ENCODE measurements at regions not wholly inside any gene's neighbourhood (a gene's known extent, or its start where the extent isn't known, plus 50 kb on each side); places are given as distances from the start of the nearest gene placed in this dataset.

GRCh38 chr3:64345371-64345770, 120.1 kb upstream of the PRICKLE2 start:
- in situ Hi-C loops (cut with MboI) (no loop called here), intact Hi-C loops (cut with micrococcal nuclease) (no loop called here)
- Histone ChIP-seq H3K36me3 (ENCODE audit: control insufficient read depth, insufficient read depth, low read length) (no peaks in the 10 kb centered on the region), H3K9me1 (ENCODE audit: control insufficient read depth, insufficient read depth, low read length) (no peaks in the 10 kb centered on the region), H3K79me2 (ENCODE audit: control insufficient read depth, insufficient read depth, low read length) (no peaks in the 10 kb centered on the region), H3K4me2 (ENCODE audit: insufficient read depth, low read length) (no peak overlapping the region), H3K27ac (ENCODE audit: extremely low read depth, low read depth, low read length) (no peak overlapping the region), H3K4me1 (replicated peaks in 1 of 2; ENCODE audit: control insufficient read depth in 2 of 2, insufficient read depth in 2 of 2, low read length in 2 of 2) (no peaks in the 10 kb centered on the region), H3K9ac (ENCODE audit: insufficient read depth in 1 of 2, low read depth in 2 of 2, low read length in 2 of 2) (no peak overlapping the region), H3K9me3 (replicated peaks; ENCODE audit: control insufficient read depth, insufficient read depth, low read depth, low read length) (no peaks in the 10 kb centered on the region), H4K20me1 (replicated peaks; ENCODE audit: control insufficient read depth, insufficient read depth, low read length) (no peaks in the 10 kb centered on the region), H3K4me3 (no peak overlapping the region), H2AFZ (ENCODE audit: low read depth, low read length) (no peak overlapping the region), H3K27me3 (ENCODE audit: control insufficient read depth in 2 of 2, insufficient read depth in 2 of 2, low read length in 2 of 2) (no peaks in the 10 kb centered on the region; a peak in 1 of 5 replicates)
- TF ChIP-seq AFF4 (CRISPR knock-in tag; IDR thresholded peaks at IDR 0.05): no peak
- ATAC-seq (no peak), DNase-seq (ENCODE audit: extremely low read depth in 1 of 4, low spot score in 3 of 4) (no peak), FAIRE-seq (no peak)
- CTCF ChIA-PET (ENCODE audit: low intra/inter-chr PET ratio): no interaction called here
- BruUV-seq (replicated peaks): no TSS peak
- 4% methylated on average over 2 of the region's 2 CpGs for WGBS (ENCODE audit: insufficient coverage, low coverage, missing lambda C conversion rate)
- POLR2A ChIA-PET: no interaction called here

- H3K79me2 ChIP-seq (ENCODE audit: control insufficient read depth, insufficient read depth, low read length): no peaks in the 10 kb centered on the region
- H3K9me3 ChIP-seq (replicated peaks; ENCODE audit: control insufficient read depth, insufficient read depth, low read depth, low read length): no peaks in the 10 kb centered on the region
- WGBS (ENCODE audit: insufficient coverage, low coverage, missing lambda C conversion rate): 0% methylated on average over 4 of the region's 4 CpGs
- H3K4me3 ChIP-seq: no peak overlapping the region
- FAIRE-seq: no peak
- H3K36me3 ChIP-seq (ENCODE audit: control insufficient read depth, insufficient read depth, low read length): no peaks in the 10 kb centered on the region
- DNase-seq (ENCODE audit: extremely low read depth in 1 of 4, low spot score in 3 of 4): no peak
- POLR2A ChIA-PET: no interaction called here
- no peaks in the 10 kb centered on the region for H3K9me1 ChIP-seq (ENCODE audit: control insufficient read depth, insufficient read depth, low read length)
- H2AFZ ChIP-seq (ENCODE audit: low read depth, low read length): no peak overlapping the region
- ATAC-seq: no peak
- in situ Hi-C loops (cut with MboI) (no loop called here), intact Hi-C loops (cut with micrococcal nuclease) (no loop called here)
- CTCF ChIA-PET (ENCODE audit: low intra/inter-chr PET ratio): no interaction called here
- no peak overlapping the region for H3K9ac ChIP-seq (ENCODE audit: insufficient read depth in 1 of 2, low read depth in 2 of 2, low read length in 2 of 2)
- BruUV-seq (replicated peaks): no TSS peak
- H3K27ac ChIP-seq (ENCODE audit: extremely low read depth, low read depth, low read length): no peak overlapping the region
- no peaks in the 10 kb centered on the region for H3K4me1 ChIP-seq (replicated peaks in 1 of 2; ENCODE audit: control insufficient read depth in 2 of 2, insufficient read depth in 2 of 2, low read length in 2 of 2)
- no peak overlapping the region for H3K4me2 ChIP-seq (ENCODE audit: insufficient read depth, low read length)
- no peaks in the 10 kb centered on the region; a peak in 1 of 5 replicates for H3K27me3 ChIP-seq (ENCODE audit: control insufficient read depth in 2 of 2, insufficient read depth in 2 of 2, low read length in 2 of 2)
- no peaks in the 10 kb centered on the region for H4K20me1 ChIP-seq (replicated peaks; ENCODE audit: control insufficient read depth, insufficient read depth, low read length)
- TF ChIP-seq, protein P1, sequence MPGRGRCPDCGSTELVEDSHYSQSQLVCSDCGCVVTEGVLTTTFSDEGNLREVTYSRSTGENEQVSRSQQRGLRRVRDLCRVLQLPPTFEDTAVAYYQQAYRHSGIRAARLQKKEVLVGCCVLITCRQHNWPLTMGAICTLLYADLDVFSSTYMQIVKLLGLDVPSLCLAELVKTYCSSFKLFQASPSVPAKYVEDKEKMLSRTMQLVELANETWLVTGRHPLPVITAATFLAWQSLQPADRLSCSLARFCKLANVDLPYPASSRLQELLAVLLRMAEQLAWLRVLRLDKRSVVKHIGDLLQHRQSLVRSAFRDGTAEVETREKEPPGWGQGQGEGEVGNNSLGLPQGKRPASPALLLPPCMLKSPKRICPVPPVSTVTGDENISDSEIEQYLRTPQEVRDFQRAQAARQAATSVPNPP (IDR thresholded peaks at IDR 0.05; ENCODE audit: borderline replicate concordance, insufficient read depth, insufficient read length): no peak
- TF ChIP-seq ZBTB11 (CRISPR knock-in tag; IDR thresholded peaks at IDR 0.05) (peak in 1 of 3 experiments; percentile 44; a peak in 1 of 6 replicates), ZNF133 (CRISPR knock-in tag; IDR thresholded peaks at IDR 0.05) (no peak), ZNF830 (CRISPR knock-in tag; IDR thresholded peaks at IDR 0.05) (no peak), ZNF324 (CRISPR knock-in tag; IDR thresholded peaks at IDR 0.05) (no peak), SIRT6 (IDR thresholded peaks at IDR 0.05; ENCODE audit: low read depth, low read length) (no peak)
Measured at GRCh38 chr3:64344721-64345207, 119.5 kb upstream of the PRICKLE2 start.
